NCI-H1694 treated with DMSO at 0.1 percent for 48 hours (cell line): ENCODE measurements at regions not wholly inside any gene's neighbourhood (a gene's known extent, or its start where the extent isn't known, plus 50 kb on each side); places are given as distances from the start of the nearest gene placed in this dataset.

Experiments used
- DNase-seq: peaks from one replicate; lab custom pipeline; 2025; lab: John Stamatoyannopoulos, UW

DNA sequence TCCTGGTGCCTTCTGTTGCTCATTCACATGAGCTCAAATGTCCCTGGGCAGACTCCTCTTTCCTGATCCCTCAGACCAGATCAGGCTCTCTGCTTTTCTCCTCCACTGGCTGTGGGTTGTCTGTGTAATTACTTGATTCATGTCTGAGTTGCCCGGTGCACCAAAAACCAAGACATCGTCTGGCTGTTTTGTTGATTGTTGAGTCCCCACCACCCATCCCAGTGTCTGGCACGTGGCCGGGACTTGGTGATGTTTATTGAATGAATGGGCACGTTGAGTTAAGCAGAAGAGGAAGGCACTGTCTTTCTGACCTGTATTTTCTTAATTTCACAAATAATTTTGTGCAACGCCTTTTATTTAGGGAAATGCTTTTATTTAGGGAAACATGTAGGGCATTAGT, 499.1 kb upstream of the HS6ST1 start:
- DNase-seq = no peak

DNA sequence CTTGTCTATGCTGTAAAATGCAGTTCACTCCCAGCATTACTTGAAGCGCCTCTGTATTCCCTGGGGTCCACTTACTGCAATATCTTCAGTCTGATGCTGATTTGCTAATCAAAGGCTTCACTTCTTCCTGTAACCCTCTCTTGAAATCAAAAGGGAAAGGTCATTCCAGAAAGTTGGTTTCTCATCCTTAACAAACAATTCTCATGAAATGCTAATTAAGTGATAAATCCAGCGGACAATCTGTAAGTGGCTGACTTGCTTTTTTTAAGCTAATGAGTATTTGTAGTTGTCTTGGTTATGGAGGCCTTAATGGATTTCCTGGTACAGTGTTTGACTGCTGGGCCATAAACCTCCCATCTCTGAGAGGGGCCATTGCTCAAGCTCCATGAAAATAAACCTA, 499.6 kb upstream of the HS6ST1 start:
- DNase-seq = no peak

DNA sequence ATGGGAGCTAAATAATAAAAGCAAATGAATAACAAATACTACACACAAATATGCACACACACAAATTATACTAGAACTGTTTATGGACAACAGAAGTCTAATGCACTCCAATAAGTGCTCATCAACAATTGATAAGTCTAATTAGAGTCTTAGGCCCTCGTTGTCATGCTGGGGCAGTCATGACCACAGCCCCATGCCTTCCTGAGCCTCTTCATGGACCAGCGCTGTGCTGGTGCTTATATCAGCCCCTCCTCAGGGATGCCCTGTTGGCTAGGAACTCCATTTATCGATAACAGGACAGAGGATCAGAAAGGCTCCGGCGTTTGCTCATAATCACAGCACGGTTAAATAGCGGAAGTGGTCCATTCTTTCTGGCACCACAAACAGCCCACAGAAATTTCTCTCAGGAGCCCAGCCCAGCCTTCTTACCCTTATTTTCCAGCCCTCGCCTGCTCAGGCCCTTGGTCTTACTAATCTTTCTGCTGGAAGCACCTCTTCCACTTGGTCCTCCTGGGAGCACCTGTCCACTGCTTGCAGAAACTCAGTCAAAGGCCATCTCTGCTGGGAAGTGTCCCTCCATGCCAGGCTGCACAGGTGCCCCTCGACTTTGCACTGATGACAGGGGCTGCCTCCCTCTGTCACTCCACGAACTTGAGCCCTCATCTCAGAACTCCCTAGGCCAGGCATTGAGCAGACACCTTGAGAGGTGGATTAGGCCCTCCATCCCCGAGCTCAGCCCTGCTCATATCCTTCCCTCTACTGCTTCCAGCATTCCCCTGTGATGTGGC, 500.2 kb upstream of the HS6ST1 start:
- no peak for DNase-seq

DNA sequence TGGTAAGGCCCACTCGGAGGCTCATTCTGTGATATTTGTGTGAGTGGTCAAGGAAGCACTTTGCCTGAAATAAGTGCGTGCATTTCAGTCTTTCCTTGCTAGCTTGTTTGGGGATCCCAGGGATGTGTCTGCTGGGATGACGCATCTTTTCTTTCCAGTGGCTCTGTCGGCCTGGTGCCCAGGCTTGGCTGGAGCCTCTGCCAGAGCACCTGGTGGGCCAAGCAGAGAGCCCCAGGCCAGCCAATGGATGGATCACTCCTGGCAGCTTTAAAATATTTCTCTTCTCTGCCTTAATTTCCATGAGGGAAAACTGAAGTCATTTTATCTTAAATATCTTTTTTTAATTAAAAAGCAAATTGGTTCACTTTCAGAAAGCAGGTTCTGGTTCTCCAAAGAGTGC, 501.8 kb upstream of the HS6ST1 start:
- DNase-seq = no peak

DNA sequence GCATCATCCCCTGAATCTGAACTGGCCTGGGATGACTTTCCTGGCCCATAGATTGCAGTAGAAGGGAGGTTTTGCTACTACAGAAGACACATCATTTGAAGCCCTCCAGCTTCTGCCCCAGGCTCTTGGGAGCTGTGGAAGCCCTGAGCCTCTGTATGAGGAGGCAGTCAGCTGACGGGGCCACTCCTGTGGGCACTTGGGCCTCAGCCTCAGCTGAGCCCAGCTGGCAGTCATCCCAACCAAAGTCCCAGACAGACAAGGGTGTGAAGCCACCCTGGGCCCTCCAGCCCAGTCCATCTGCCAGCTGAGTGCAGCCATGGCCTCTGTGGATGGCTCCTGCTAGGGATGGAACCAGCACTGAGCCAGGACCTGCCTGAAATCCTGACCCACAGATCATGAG, 502.3 kb upstream of the HS6ST1 start:
- DNase-seq = no peak

DNA sequence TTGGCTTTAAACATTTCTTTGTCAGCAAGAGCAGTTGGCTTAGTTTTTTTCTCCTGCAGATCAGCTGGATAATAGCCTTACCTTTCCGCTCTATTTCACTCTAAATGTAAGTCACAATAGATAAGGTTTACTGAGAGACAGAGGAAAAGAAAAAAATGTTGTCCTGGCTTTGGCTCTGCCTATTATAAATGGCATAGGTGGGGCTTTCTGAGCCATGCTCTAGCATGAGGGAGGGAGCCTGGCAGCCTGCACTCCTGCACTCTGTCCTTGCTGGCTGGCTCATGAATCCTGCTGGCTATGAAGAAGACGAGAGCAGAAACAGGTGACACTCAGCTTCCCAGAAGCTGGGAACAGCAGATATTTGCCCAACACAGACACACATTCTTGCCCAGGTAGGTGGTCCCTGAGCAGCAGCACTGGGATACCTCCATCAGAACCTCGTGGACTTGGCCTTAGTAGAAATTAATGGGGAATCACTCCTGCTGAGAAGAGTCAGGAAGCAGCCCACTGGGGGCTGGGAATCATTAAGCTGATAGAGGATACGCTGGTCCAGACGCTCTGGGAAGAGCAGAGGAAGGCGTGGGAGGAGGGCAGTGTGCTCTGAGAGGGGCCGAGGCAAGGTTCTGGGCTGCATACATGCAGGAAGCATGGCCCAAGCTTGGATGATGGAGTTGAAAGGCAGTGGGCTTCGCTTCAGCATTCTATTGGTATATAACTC, 514.4 kb upstream of the HS6ST1 start:
- DNase-seq = peak; percentile 57

DNA sequence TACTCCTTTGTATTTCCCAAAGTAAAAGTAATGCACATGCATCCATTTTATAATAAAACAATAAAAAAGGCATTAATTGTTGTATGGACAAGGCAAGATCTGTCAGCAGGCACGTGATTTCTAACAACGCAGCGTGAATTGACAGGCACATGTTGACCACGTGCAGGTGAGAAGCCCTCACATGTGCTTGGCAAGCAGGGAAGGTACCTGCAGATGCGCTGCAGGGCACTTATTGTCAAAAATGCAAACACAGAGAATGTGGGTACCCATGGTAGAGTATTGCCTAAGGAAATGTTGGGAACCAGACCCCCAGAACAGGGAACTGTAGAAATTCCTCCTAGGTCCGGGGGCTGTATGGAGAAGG, 515.0 kb upstream of the HS6ST1 start:
- no peak for DNase-seq

DNA sequence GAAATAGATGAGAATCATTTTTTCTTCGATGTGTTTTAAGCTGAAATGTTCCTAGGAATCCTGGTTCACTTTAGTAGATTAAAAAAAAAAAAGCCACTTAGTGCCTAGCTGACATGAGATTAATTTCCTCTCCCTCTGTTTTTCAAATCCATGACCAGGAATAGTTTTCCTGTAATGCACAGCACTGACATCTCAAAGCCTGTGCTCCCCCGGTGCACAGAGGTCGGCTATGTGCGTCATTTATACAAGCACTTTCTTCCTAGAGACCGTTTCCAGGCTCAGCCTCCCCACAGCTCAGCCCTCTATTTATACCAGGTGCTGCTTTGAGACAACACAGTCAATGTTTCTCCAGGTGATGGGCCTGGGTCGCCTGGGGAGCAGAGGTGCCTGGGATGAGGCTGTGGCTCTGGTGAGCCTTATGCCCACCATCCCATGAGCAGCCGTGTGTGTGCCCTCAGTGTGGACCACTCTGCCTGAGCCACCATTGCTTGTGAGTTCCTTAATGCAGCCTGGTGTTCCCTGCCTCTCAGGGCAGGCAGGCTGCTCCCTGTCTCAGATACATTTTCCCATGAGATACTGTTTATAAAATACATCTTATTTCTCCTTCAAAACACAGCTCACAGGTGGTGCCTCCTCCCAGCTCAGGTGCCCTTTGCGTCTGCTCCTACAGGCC, 515.7 kb upstream of the HS6ST1 start:
- DNase-seq = no peak

DNA sequence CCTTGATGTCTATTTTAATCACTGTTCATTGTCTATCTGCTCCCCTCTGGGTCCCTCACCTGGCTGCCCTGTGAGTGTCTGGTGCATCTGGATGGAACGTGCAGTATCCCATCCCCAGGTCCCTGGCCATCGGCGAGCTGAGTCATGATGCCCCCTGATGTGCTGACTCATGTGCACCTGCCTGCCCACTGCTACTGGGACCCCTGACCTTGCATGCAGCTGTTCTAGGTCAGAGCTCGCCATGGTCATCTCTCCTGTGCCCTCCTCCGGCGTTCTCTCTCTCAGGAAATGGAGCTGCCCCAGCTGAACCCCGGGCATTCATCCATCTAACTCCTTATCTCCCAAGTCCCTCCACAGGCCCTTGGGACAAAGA, 516.2 kb upstream of the HS6ST1 start:
- DNase-seq = no peak

DNA sequence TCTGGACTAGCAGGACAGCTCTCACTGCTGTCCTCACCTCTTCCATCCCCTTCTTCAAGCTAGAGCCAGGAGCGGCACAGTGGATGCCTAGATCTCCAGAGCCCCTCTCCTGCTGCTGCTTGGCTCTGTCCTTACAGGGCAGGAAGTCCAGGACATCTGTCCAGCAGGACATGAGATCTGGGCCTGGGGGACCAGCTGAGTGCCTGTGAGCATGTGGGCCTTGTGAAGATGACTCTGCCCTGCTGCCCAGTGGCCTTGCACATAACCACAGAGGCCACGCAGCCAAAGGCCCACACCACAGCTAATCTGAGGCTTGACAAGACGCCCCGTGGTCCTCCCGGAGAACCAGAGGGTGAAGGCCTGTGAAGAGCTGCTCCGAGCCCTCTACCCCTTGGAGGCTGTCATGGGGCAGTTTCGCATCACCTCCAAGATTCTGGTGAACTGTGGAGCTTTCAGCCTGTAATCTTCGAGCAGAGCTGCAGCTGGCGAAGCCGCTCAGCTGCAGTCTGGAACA, 516.7 kb upstream of the HS6ST1 start:
- DNase-seq = no peak

DNA sequence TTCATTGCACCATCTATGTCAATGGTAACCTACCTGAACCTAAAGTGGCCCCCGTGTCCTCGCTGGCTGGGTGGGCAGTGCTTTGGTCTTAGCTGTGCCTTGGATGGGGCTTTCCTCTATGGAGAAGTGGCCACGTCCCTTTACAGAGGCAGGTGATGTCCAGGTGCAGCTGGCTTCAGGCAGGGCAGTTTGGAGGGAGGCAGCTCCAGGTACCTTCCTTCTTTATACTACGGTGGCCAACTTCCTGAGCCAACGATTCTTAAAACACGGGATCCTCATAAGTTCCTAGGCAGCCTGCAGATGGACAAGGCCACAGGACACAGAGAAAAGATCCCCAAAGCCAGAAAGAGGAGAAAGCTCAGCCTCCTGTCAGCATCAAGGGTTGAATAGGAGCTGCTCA, 517.3 kb upstream of the HS6ST1 start:
- DNase-seq = no peak

DNA sequence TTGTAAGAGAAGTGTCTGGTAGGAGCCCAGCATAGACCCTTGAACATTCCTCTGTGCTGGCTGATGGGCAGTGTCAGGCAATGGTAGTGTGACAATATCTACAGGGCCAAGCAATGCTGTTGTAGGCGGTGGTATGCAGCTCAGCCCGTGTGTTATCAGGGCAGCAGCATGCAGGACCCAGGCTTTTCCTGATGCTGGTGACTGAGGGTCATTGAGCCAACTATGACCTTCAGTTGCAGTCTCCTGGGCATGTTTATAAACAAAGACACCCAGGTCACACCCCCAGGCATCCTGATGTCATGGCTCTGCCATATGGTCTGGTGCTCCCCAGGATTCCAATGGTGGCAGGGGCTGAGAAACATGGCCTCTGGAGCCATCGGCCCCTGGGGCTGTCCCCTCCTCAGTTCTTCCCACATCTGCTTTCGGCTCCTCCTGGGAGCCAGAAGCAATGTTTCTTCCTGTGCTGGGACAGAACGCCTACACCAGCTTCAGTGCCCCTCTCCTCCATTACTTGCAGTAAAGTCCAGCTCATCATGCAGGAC, 518.0 kb upstream of the HS6ST1 start:
- no peak for DNase-seq

DNA sequence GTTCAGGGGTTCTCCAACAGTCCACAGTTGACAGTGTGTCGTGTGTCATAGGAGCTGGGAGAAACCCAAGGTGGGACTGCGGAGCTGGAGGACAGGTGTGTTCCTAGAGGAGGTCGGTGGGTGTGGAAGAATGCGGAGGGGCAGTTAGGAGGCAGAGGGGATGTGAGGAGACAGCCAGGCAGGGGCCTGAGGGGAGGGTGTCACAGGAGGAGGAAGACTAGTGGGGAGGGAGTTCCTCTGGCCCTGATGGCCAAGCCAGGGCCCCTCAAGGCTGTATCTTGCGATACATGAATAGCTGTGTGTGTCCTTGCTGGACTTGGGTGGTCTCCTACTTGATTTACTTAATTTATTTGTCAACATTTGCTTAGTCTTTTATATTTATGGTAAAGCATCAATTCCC, 519.6 kb upstream of the HS6ST1 start:
- DNase-seq = no peak

DNA sequence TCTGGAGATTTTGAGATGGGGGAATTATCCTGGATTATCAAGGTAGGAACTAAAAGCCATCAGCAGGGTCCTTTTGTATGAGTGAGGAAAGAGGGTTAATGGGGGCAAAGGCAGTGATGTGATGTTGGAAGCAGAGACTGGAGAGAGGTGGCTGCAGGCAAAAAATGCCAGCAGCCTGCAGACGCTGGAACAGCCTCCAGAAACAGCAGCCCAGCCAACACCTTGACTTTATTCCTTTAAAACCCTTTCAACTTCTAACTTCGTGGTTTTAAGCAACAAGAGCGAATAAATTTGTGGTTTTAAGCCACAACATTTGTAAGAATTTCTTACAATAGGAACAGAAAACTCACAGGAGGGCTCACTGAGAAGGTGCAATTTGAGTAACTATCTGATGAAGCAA, 523.1 kb upstream of the HS6ST1 start:
- no peak for DNase-seq

DNA sequence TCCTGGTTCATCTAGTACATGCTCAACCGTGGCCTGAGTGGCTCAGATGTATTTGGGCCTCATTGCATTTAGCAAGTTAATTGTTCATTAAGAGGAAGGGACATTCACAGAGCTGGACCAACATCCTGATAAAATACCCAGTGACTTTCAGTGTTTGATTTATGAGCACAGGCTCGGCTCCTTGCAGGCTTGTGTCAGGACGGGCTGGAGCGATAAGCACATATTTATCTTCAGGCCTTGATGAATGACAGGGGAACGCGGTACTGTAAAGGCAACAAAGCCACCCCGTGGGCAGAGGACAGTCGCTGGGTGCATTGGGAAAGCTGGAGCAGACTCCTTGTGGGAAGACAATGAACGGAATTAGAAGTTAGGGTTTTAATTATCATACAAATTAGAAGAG, 548.6 kb upstream of the HS6ST1 start:
- no peak for DNase-seq

DNA sequence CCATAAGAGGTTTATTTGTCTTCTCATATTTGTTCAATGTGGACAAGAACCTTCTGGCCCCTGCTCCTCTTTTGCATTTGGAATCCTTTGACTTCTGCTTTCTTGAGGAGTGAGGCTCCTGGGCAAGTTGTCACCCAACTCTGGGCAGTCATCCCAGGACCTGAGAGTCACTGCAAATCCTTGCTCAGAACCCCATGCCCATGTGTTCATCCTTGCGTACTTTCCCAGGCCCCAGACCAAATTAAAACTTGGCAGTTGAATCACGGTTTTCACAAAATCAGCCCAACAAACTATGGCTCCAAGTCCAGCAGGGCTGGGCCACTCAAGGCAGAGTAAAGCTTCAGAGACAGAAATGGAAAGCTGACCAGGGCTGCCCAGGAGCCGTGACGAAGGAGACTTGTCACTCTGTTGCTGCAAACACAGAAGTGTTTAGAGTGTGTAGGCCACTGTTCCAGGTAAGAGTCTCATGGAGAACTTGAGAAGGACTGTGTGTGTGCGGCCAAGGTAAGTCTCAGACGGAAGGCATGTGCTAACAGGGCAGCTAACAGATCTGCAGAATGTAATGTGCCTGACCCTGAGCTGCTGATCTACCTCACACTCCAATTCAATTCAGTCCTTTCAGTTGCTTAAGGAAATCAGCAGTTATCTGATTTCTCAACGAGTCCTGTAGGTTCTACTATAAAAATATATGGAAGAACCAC, 549.4 kb upstream of the HS6ST1 start:
- no peak for DNase-seq

DNA sequence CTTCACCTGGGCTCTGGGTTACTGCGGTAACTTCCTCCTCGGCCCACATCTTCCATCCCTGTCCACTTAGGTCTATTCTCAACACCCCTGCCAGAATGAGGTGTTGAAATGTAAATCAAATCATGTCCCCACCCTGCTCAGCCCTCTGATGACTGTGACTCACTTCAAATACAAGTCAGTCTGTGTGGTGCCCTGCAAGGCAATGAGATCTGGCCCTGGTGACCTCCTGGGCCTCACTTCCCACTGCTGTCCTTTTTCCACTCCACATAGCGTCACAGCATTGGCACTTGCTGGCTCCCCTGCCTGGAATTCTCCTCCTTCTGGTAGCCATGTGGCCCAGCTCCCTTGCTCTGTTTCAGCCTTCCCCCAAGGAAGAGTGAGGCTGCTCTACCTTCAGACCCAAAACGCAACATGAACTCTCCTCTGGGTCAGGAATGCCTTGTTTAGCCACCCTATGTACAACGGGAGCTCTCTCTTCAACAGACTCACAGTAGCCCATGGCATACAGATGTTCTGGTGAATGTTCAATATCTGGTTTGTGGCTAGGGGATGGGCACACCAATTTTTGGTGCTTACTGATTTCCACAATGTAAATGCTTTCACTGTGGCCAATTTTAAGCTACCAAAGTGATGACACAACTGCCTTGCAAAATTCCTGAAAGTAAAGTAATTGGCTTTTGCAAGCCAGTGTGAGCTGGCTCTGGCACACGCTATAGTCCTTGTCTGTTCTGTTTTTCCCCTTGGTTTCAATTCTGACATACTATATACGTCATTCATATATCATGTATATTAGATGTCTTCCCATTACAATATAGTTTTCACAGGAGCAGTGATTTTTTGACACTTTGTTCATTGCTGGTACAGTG, 550.3 kb upstream of the HS6ST1 start:
- no peak for DNase-seq

DNA sequence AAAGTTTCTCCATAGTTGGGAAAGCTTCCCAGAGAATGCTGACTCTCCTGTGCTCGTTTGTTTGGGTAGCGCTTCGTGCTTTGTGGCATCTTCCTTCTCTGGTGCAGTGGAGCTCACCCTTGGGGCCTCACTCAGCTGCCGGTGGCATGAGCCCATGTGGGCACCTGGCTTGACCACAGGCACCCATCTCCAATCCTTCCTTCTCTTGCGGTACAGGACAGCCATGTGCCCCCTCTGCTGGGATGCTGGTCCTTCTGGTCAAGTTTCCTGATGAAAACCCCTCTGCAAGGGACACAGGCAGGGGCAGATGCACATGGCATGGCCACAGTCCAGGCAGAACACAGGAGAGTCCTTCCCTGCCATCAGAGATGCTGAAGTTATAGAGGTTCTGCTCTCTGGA, 555.9 kb upstream of the HS6ST1 start:
- DNase-seq = no peak

DNA sequence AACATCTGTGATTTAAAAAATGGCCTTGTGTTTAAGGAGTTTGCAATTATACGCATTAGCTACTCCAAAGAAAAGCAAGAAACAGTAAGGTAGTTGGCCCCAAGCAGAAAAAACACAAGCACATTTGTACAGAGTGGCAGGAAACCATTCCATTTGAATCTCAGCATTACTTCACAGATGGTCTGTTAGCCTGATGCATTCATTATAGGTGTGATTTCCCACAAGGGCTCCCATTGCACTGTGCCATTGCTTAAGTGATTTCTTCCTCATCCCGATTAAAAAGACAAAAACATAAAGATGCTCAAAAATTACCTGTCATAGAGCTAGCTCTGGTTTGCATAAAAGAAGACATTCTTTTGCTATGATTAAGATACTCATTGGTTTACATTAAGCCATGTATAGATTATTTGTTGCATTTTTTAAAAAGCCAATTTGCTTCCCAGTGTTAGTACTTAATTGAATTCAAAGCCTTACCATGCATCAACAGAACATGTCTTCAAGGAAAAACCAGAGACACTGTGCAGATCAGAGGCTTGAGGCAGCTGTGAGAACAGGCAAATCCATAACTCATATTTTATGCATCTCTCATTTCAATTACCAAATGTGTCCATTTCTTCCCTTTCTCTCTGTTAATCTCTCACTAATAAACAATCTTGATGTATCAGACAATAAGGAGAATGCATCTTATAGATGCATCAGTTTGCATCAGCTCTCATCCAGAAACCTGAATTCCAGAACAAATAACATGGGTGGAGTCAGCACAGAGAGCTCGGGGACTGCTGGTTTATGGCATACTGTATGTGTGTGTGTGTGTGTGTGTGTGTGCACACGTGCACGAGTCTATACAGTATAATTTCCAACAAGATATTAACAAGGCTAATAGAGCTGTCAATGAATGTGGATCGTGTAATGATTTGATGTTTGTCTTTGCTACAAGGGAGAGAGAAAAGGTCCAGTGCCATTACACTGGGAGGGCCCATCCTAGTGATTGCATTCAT, 558.6 kb upstream of the HS6ST1 start:
- DNase-seq = no peak

DNA sequence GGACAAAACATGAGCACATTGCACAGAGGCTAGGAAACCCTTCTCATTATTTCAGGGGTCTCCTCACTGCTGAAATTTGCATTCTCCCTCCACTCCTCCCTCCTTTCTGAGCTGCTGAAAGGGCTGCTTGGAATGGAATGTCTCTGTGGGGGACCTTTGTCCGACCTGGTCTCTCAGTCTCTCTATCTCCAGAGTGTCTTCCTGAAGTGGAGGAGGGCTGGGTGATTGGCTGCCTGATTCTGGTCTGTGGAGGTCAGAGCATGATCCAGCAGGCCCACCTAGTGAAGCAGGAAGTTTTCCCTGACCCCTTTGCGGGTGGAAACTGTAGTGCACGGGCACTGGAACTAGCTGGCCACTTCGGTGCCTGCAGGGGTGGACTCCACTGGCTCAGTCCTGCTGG, 560.5 kb upstream of the HS6ST1 start:
- no peak for DNase-seq
